NCI-H82 (cell line): ENCODE measurements at regions not wholly inside any gene's neighbourhood (a gene's known extent, or its start where the extent isn't known, plus 50 kb on each side); places are given as distances from the start of the nearest gene placed in this dataset.
"Not testable (repeated sequence)": the region's sequence is repeated elsewhere in the genome, so short reads cannot be mapped to it uniquely, and the experiment has no call there.

Experiments
- DNase-seq: peaks from one replicate; lab custom pipeline; 2025; lab: John Stamatoyannopoulos, UW

DNA sequence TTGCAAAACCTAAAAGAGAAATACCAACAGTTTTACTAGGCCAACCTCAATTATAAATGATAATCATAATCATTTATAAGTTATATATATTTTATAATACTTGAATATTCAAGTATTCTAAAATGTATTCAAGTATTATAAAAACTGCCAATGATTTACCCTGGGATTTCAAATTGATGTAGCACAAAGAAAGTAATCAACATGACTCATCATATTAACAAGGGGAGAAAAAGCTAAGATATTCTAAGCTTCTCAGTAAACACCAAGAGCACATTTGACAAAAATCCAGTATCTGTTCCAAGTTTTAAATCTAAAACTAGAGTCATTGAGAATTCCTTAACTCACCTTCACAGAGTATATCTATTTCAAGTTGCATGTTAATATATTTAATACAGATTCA is 56.1 kb downstream of the CAPZA3 start:
- DNase-seq = no peak

- no peak for DNase-seq
Observed at GRCh38 chr12:18797604-18798003, 59.7 kb downstream of the CAPZA3 start.

DNA sequence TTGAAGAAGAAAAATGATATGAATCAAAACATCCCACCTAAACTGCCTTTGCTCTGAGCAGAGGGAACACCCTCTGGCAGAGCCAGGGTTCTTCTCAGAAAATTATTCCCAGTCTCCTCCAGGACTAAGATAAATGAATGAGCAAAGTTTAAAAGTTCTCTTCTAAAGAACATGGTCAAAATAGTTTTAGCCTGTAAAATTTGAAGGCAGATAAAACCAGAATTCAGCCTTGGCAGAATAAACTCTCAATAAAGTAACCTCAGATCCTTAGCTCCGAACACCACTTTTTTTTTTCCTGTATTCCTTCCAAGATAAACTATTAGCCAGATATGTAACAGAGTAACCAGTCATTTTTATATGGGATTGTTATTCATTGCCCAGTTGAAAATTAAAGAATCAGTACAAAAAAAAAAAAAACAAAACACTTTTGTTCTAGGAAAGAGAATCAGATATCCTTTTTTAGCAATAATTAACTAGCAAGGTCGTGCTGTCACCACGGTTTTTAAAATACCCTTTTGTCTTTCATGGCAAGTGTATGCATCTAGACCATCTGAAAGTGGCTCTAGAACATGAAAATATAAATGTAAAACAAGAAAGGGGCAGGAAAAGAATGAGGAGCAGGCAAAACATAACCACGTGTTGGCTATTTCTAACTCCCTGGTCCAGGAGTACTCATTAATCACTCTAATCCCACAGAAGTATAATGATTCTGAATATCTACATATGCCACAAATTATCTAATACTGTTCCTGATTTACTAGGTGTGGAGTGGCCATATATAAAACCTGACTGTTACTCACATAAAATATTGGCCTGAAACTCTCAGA is 60.8 kb downstream of the CAPZA3 start:
- no peak for DNase-seq

DNA sequence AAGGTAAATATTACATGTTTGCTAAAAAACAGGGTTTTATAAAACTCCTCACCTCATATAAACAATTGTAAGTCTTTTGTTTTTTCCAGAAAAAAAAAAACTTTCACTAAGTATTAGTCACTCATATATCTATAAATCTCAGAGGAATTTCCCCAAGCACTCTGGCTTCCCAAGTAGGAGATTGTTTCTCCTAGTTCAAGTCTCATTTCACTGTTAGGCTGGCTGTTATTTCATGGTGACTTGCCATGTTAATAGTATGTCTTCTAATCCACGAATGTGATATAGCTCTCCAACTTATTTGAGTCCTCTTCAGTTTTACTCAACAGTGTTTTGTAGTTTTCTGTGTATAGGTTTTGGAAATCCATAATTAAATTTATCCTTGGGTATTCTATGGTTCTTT is 61.6 kb downstream of the CAPZA3 start:
- DNase-seq = no peak

DNA sequence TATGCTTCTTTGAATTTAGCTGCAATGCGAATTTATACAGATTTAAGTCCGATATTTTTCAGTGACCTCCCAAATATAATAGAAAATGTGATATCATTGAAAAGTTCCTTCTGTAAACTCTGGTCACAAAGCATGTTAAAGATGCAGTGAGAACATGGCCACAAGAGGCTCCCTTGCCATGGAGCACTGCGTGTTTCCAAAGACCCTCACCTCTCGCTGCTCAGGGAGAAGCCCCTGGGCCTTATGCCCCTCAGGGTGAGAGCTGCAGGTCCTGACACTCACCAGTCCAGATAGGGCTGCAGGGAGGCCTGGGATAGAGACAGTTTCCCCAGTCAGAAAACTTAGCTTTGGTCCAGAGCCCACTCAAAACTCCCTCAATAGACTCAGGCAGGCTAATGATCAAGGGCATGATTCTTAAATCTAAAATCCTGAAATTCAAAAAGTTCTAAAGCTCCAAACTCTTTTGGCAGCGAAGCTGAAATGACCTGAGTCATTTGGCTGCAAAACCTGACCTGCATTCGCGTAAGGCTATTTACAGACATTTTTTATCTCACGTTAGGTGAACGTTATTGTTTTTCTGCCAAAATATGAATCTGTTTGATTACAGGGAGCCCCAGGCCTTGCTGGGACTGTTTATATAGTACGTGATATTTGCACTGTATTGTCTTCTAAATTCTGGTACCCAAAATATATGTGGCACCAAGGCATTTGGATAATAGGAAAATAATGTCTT is 67.8 kb downstream of the CAPZA3 start:
- DNase-seq = peak; percentile 34

DNA sequence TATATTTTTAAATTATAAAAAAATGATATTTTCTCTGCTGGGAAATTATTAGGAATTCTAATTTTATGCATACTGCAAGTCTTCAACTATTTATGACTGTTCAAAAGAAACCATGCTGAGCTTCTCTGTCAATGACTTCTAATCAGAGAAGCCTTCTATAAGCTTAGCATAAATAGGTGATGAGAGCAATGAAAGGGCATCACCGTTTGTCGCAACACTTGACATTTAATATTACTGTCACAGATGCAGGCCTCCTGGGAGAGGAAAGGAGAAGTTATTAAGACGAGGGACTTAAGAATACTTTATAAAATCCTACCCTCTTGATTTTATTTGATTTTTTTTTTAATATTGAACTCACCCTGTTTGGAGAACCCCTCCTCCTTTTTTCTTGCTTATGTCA is 69.8 kb downstream of the CAPZA3 start:
- DNase-seq = no peak

DNA sequence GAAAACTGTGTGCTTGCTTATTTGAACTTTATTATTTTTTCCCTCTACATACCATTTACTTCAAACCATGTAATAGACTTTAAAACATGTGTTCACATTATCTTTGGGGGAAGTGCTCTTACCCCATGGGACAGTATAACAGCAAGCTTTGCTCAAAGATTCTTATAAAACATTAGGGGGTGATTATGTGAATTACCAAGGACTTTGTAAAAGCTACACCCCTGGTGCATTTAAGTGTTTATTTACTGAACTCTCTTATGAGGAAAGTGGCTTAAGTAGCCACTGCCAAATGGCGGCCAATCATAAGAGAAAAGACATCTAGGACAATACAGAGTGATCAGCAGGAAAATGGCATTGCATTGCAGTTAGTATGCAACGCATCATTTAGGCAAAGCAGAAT is 70.3 kb downstream of the CAPZA3 start:
- no peak for DNase-seq

- no peak for DNase-seq
Observed at GRCh38 chr12:18810537-18811253, 72.8 kb downstream of the CAPZA3 start.

DNA sequence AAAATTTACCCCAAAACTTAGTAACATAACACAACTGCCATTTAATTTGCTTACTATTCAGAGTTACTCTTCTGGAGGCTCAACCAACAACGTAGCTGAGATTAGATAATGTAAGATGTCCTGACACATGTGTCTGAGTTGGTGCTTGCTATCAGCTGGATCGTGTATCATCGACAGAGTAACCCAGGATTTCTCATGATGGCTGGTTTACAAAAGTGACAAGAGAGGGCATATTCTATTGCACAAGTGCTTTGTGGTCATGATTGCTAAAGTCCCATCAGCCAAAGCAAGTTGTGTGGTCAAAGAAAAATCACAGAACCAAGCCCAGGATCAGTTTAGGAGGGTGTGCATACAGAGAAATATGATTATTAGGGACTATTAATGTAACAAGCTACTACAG is 73.4 kb downstream of the CAPZA3 start:
- DNase-seq = no peak

DNA sequence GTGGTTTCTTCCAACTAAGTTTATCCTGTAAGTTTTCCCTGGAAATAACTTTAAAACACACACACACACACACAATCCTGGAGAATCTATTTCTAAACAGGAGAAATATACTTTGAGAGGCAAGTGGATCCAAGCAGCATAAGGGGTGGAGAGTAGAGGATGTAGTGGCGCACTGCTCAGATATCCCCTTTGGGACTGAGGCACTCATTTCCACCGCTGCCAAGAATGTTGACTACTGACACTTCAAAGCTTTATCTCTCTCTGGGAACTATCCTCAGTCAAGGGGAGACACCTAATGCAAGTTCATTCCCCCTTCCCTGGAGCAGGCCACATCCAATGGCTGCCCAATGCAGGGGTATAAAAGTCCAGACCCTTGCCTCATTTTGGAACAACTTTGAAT is 75.8 kb downstream of the CAPZA3 start:
- DNase-seq = no peak

DNA sequence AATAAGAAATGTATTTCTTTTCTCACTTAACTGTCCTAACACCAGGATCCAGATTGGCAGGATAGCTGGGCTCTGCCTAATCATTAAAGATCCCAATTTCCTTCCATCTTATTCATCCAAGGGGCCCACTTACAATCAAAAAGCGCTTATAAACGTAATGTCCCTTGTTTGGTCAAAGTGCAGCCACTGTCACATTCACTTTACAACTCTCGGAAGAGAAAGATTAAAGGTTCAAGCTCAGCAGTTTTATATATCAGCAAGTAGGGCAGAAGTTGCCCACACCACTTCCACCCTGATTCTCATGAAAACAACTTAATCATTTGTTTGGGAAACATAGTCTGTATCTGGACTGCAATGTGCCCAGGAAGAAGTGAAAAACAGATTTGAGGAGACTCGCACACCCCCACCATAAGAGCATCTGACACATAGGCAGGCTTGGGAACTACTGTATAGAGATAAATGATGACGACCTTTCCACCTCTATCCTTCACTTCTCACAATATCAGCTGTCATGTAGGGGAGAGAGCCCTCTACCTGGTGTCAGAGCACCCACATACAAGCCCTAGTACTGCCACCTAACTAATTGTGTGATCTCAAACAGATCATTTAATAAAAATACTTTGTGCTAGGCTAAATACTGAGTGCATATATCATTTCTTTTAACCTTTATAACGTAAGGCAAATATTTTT is 80.8 kb downstream of the CAPZA3 start:
- DNase-seq = peak; percentile 61

- no peak for DNase-seq
Observed at GRCh38 chr12:18819484-18819883, 81.6 kb downstream of the CAPZA3 start.

DNA sequence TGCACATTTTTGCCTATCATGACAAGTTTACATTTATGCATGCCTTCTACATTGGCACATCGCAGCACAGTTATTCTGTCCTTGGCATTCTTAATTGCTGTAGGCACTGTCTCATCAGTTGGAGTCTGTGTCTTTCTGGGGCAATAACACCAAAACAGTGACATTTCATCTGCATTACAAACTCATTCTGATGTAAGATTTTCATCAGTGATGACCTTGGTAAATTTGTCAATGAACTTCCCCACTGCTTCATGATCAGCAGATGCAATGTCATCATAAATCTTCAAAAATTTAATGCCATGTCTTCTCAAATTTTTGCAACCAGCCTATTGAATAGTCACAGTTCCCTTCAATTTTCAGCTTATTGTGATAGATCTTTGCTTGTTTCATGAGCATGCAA is 85.5 kb downstream of the CAPZA3 start:
- DNase-seq = no peak

DNA sequence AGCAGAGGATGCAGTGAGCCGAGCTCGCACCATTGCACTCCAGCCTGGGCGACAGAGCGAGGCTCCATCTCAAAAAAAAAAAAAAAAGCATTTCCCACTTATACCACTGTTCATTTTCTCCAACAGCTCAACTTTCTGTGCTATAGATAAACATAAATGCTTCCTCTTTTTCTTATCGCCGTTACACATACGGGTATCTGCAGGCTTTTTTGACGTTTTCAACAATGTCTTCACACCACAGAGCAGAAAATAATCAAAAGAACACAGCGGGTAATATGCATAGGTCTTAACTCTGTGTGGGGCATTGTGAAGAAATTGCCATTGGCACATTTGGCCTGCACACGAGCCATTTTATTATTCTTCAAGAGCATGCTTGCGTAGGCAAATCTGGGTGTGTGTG is 86.4 kb downstream of the CAPZA3 start:
- DNase-seq = no peak

DNA sequence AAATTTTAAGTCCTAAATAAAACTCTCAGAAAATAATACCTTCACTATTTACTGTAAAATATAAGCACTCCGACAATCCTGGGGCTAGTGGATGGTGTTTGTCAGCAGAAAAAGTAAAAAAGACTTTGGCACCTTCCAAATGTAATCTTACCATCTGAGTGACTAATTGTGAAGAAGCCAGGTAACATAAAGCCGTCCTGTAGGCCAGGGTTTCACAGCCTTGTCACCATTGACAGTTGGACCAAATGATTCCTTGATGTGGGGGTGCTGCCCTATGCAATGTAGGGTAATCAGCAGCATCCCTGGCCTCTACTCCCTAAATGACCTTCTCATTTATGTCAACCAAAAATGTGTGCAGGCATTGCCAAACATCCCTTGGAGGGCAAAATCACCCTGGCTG is 87.2 kb downstream of the CAPZA3 start:
- DNase-seq = no peak

- DNase-seq = no peak
Observed at GRCh38 chr12:18827913-18828312, 90.0 kb downstream of the CAPZA3 start.

DNA sequence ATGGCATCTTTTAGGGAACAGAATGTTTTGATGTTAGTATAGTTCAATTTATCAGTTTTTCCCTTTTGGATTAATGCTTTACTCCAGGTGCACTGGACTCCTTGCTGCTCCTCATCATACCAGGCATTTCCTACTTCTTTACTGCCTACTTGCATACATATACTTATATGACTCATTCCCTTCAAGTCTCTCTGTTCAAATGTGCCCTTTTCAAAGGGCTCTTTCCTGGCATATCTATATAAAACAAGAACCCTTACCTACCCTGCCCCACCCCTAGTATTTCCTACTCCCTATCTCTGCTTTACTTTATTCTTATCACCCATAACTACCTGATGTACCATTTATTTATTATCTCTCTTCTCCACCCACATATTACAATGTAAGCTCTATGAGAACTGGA is 90.6 kb downstream of the CAPZA3 start:
- DNase-seq = no peak

DNA sequence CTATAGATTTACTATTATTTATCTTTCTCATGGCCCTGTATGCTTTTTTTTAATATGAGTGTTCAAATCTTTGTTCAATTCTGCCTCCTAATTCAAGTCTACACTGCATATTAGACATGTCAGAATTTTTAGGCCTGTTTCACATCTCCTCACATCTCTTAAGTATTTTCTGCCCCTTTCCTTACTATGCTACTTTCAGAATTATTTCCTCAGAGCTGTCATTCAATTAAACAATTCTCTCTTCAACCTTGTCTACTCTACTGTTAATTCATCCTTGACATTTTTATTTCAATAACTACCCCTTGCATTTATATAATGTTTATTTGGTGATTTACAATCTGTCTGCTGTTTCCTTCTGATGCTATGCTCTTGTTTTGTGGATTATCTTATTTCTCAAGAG is 91.1 kb downstream of the CAPZA3 start:
- DNase-seq = no peak

DNA sequence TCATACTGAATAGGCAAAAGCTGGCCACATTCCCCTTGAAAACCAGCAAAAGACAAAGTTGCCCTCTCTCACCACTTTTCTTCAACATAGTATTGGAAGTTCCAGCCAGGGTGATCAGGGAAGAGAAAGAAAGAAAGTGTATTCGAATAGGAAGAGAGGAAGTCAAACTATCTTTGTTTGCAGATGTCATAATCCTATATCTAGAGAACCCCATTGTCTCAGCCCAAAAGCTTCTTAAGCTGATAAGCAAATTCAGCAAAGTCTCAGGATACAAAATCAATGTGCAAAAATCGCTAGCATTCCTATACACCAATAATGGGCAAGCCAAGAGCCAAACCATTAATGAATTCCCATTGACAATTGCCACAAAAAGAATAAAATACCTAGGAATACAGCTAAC is 95.0 kb downstream of the CAPZA3 start:
- not testable (repeated sequence) for DNase-seq

- peak; percentile 82 for DNase-seq
Observed at GRCh38 chr12:18837025-18837424, 99.1 kb downstream of the CAPZA3 start.

DNA sequence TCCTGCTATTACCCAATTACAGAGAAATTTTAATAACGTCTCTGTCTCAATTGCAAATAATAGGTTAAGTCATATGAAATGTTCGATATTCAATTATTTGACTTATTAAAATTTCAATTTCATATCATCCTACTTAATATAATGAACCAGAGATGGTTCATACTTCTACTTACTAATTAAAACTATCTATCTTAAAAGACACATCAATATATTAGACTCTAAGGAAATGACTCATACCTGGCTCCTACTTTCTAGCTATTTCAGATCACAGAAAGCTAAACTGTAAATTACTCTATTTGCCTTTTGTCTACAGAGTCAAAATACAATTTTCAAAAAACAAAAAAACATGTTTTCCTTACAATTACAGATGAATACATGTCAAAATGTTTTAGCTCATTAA is 99.6 kb downstream of the CAPZA3 start:
- DNase-seq = no peak

- DNase-seq = not testable (repeated sequence)
Observed at GRCh38 chr12:18840997-18841396, 103.1 kb downstream of the CAPZA3 start.
